Activated T-helper 9 cell treated with anti-CD3 and anti-CD28 coated beads, Interleukin-2, amount 50 U/mL, for 16 hours (primary cell): ENCODE measurements at regions not wholly inside any gene's neighbourhood (a gene's known extent, or its start where the extent isn't known, plus 50 kb on each side); places are given as distances from the start of the nearest gene placed in this dataset.
"Not testable (repeated sequence)": the region's sequence is repeated elsewhere in the genome, so short reads cannot be mapped to it uniquely, and the experiment has no call there.

Source experiments
- DNase-seq: peaks from one replicate; pipeline ENCODE4 v3.0.0-alpha.2; 2020; ENCODE audit warnings: low read depth

- no peak for DNase-seq
These were observed 129.3 kb upstream of the PDE7B start for GRCh38 chr6:135722190-135722589.

- DNase-seq = no peak
These were observed 128.8 kb upstream of the PDE7B start for GRCh38 chr6:135722679-135723078.

- DNase-seq = no peak
These were observed 122.9 kb upstream of the PDE7B start for GRCh38 chr6:135728589-135728988.

GRCh38 chr6:135731116-135731515 is 120.4 kb upstream of the PDE7B start:
- DNase-seq = no peak

- not testable (repeated sequence) for DNase-seq
These were observed 115.2 kb upstream of the PDE7B start for GRCh38 chr6:135736351-135736750.

GRCh38 chr6:135738636-135739035 is 112.9 kb upstream of the PDE7B start:
- DNase-seq = no peak

GRCh38 chr6:135739288-135739687 is 112.2 kb upstream of the PDE7B start:
- DNase-seq = no peak

- no peak for DNase-seq
These were observed 110.9 kb upstream of the PDE7B start for GRCh38 chr6:135740580-135740979.

GRCh38 chr6:135743476-135743875 is 108.0 kb upstream of the PDE7B start:
- DNase-seq = no peak

GRCh38 chr6:135748189-135748588 is 103.3 kb upstream of the PDE7B start:
- DNase-seq = no peak

- DNase-seq = no peak
These were observed 101.4 kb upstream of the PDE7B start for GRCh38 chr6:135750081-135750480.

- DNase-seq = no peak
These were observed 98.3 kb upstream of the PDE7B start for GRCh38 chr6:135753196-135753595.

GRCh38 chr6:135759831-135760230 is 91.7 kb upstream of the PDE7B start:
- DNase-seq = no peak

GRCh38 chr6:135774006-135774405 is 77.5 kb upstream of the PDE7B start:
- DNase-seq = no peak

- no peak for DNase-seq
These were observed 72.3 kb upstream of the PDE7B start for GRCh38 chr6:135779213-135779612.

- DNase-seq = no peak
These were observed 71.2 kb upstream of the PDE7B start for GRCh38 chr6:135780326-135780725.

- no peak for DNase-seq
These were observed 69.0 kb upstream of the PDE7B start for GRCh38 chr6:135782546-135782945.

- DNase-seq = no peak
These were observed 67.0 kb upstream of the PDE7B start for GRCh38 chr6:135784507-135784906.

- no peak for DNase-seq
These were observed 62.0 kb upstream of the PDE7B start for GRCh38 chr6:135789375-135790050.

GRCh38 chr6:135791441-135791840 is 60.1 kb upstream of the PDE7B start:
- DNase-seq = no peak

GRCh38 chr6:135796643-135797305 is 54.7 kb upstream of the PDE7B start:
- DNase-seq = no peak

GRCh38 chr6:135797361-135797760 is 54.1 kb upstream of the PDE7B start:
- DNase-seq = no peak

GRCh38 chr6:135798751-135799515 is 52.6 kb upstream of the PDE7B start:
- no peak for DNase-seq
